Progenitor cell of endocrine pancreas (in vitro differentiated cells): ENCODE measurements at regions not wholly inside any gene's neighbourhood (a gene's known extent, or its start where the extent isn't known, plus 50 kb on each side); places are given as distances from the start of the nearest gene placed in this dataset.

Experiments used
- DNase-seq: peaks from one replicate; pipeline ENCODE4 v3.0.0; 2021; ENCODE audit warnings: low spot score; ENCODE audit not compliant: unreplicated experiment
- H3K27ac Mint-ChIP-seq: 2 replicates; pipeline ENCODE4 v1.8.0; 2021; ENCODE audit warnings: mild to moderate bottlenecking, moderate library complexity, mixed read lengths
- H3K27me3 Mint-ChIP-seq: 2 replicates; pipeline ENCODE4 v1.8.0; 2021; ENCODE audit warnings: mixed read lengths
- H3K36me3 Mint-ChIP-seq: 2 replicates; pipeline ENCODE4 v1.8.0; 2022; ENCODE audit warnings: mixed read lengths; ENCODE audit not compliant: insufficient read depth
- H3K4me1 Mint-ChIP-seq: 2 replicates; pipeline ENCODE4 v1.8.0; 2021; ENCODE audit warnings: low read depth, mixed read lengths
- H3K4me3 Mint-ChIP-seq: 2 replicates; pipeline ENCODE4 v1.8.0; 2021; ENCODE audit warnings: low read depth, mild to moderate bottlenecking, moderate library complexity, mixed read lengths
- H3K9me3 Mint-ChIP-seq: 2 replicates; pipeline ENCODE4 v1.8.0; 2021; ENCODE audit warnings: low read depth, mixed read lengths
- TF ChIP-seq, protein P1 (sequence below): fragments of 200-600 bp; sonication (generic); IDR thresholded peaks from one replicate; pipeline ENCODE4 v1.5.0; 2021; ENCODE audit warnings: antibody characterized with exemption, mild to moderate bottlenecking; ENCODE audit not compliant: unreplicated experiment

- H3K4me1 Mint-ChIP-seq = peaks cover 3% of the 10 kb centered on the region
- DNase-seq = no peak
- no peaks in the 10 kb centered on the region for H3K36me3 Mint-ChIP-seq
- no peak overlapping the region for H3K27ac Mint-ChIP-seq
- TF ChIP-seq, protein P1, sequence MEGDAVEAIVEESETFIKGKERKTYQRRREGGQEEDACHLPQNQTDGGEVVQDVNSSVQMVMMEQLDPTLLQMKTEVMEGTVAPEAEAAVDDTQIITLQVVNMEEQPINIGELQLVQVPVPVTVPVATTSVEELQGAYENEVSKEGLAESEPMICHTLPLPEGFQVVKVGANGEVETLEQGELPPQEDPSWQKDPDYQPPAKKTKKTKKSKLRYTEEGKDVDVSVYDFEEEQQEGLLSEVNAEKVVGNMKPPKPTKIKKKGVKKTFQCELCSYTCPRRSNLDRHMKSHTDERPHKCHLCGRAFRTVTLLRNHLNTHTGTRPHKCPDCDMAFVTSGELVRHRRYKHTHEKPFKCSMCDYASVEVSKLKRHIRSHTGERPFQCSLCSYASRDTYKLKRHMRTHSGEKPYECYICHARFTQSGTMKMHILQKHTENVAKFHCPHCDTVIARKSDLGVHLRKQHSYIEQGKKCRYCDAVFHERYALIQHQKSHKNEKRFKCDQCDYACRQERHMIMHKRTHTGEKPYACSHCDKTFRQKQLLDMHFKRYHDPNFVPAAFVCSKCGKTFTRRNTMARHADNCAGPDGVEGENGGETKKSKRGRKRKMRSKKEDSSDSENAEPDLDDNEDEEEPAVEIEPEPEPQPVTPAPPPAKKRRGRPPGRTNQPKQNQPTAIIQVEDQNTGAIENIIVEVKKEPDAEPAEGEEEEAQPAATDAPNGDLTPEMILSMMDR = no peak
- H3K27me3 Mint-ChIP-seq = no peaks in the 10 kb centered on the region
- H3K9me3 Mint-ChIP-seq = peaks cover 3% of the 10 kb centered on the region
- no peak overlapping the region for H3K4me3 Mint-ChIP-seq
Measured at GRCh38 chr2:195162194-195162593, 494.8 kb upstream of the SLC39A10 start.

DNA sequence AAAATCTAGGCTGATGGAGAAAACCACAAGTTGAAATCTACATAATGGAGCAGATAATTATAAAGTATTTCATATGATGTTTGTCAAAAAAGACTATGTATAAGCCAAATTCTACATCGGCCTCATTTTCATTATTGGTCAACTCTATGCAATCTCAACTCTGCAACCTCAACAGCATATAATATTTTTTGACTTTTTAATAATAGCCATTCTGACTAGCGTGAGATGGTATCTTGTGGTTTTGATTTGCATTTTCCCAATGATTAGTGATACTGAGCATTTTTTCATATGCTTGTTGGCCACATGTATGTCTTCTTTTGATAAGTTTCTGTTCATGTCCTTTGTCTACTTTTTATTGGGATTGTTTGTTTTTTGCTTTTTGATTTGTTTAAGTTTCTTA is 496.1 kb upstream of the SLC39A10 start:
- Mint-ChIP-seq H3K4me3 (no peak overlapping the region), H3K27ac (no peak overlapping the region), H3K27me3 (no peaks in the 10 kb centered on the region), H3K9me3 (peaks cover 3% of the 10 kb centered on the region), H3K4me1 (no peaks in the 10 kb centered on the region), H3K36me3 (no peaks in the 10 kb centered on the region)
- DNase-seq = no peak
- TF ChIP-seq, protein P1 = no peak

GRCh38 chr2:195151711-195152110 is 505.3 kb upstream of the SLC39A10 start:
- Mint-ChIP-seq H3K9me3 (no peaks in the 10 kb centered on the region), H3K4me3 (no peak overlapping the region), H3K4me1 (no peaks in the 10 kb centered on the region)

GRCh38 chr2:195150819-195151218 is 506.2 kb upstream of the SLC39A10 start:
- Mint-ChIP-seq H3K4me1 (no peaks in the 10 kb centered on the region), H3K36me3 (no peaks in the 10 kb centered on the region), H3K9me3 (no peaks in the 10 kb centered on the region), H3K27me3 (no peaks in the 10 kb centered on the region), H3K4me3 (no peak overlapping the region), H3K27ac (no peak overlapping the region)
- TF ChIP-seq, protein P1 = no peak
- DNase-seq = no peak

More at GRCh38 chr2:195151711-195152110, 505.3 kb upstream of the SLC39A10 start:
- TF ChIP-seq, protein P1 = no peak
- H3K27ac Mint-ChIP-seq = no peak overlapping the region
- H3K27me3 Mint-ChIP-seq = no peaks in the 10 kb centered on the region
- DNase-seq = no peak
- H3K36me3 Mint-ChIP-seq = no peaks in the 10 kb centered on the region

DNA sequence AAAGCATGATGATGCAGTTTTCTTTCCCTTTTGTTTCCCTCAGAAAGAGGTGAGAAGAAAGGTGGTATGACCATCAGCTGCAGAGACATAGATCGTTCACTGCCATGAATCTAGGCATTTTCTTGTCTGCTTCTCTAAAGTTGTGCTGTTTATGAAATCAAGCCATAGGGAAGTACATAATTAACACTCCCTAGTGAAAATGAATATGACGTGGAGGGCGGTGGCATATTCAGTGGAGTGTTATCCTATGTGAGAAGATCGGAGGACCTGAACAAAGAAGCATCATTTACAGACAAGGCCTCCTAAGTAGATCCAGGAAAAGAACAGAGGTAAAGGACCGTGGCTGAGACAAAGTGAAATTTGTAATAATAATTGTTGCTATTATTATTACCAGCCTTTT is 509.0 kb upstream of the SLC39A10 start:
- TF ChIP-seq, protein P1 = no peak
- H3K4me1 Mint-ChIP-seq = no peaks in the 10 kb centered on the region
- DNase-seq = no peak
- H3K27ac Mint-ChIP-seq = no peak overlapping the region
- H3K9me3 Mint-ChIP-seq = peaks cover 19% of the 10 kb centered on the region
- no peak overlapping the region for H3K4me3 Mint-ChIP-seq
- H3K27me3 Mint-ChIP-seq = no peaks in the 10 kb centered on the region
- H3K36me3 Mint-ChIP-seq = no peaks in the 10 kb centered on the region
